ENCODE measurements at regions not wholly inside any gene's neighbourhood (a gene's known extent, or its start where the extent isn't known, plus 50 kb on each side); places are given as distances from the start of the nearest gene placed in this dataset.

DNA sequence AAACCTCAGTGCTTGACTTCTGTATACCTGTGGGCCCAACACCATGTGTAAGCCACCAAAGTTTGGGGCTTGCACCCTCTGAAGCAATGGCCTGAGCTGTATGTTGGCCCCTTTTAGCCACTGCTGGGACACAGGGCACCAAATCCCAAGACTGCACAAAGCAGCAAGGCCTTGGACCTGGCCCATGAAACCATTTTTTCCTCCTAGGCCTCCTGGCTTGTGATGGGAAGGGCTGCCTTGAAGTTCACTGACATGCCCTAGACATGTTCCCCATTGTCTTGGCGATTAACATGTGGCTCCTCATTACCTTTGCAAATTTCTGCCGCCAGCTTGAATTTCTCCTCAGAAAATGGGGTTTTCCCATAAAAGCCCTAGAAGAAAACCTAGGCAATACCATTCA, 345.5 kb downstream of the MLLT3 start:
- Histone ChIP-seq H3K27ac (ENCODE audit: low read depth, low read length) (no peak overlapping the region), H3K9me3 (ENCODE audit: insufficient read depth in 2 of 2, low read depth in 1 of 2, low read length in 1 of 2) (peaks cover 16 to 21% of the 10 kb centered on the region in 2 experiments), H3K79me1 (ENCODE audit: low read depth, low read length) (no peaks in the 10 kb centered on the region), H4K5ac (ENCODE audit: insufficient read length, low read depth, low read length) (no peak overlapping the region), H3K36me3 (ENCODE audit: control insufficient read depth in 2 of 4, insufficient read depth in 4 of 4, low read length in 3 of 4) (no peaks in the 10 kb centered on the region; a peak in 1 of 8 replicates), H3K27me3 (replicated peaks in 1 of 4; ENCODE audit: control insufficient read depth in 3 of 4, extremely low read depth in 1 of 4, insufficient read depth in 3 of 4, low read length in 3 of 4) (no peaks in the 10 kb centered on the region), H3K9ac (replicated peaks in 1 of 4; ENCODE audit: extremely low read depth in 1 of 4, low read depth in 3 of 4, low read length in 3 of 4) (no peak overlapping the region), H2BK120ac (replicated peaks; ENCODE audit: low read depth, low read length) (no peak overlapping the region), H3K14ac (ENCODE audit: insufficient read length) (no peak overlapping the region), H2BK5ac (ENCODE audit: low read depth, low read length) (no peak overlapping the region), H4K20me1 (replicated peaks in 1 of 2; ENCODE audit: control insufficient read depth in 1 of 2, insufficient read depth in 2 of 2, low read length in 2 of 2) (no peaks in the 10 kb centered on the region), H2AK5ac (ENCODE audit: low read depth, low read length) (no peak overlapping the region), H4K91ac (replicated peaks; ENCODE audit: insufficient read length, low read length) (no peak overlapping the region), H3K4me3 (ENCODE audit: extremely low read depth in 1 of 4, insufficient read depth in 2 of 4, low read depth in 3 of 4, low read length in 4 of 4) (no peak overlapping the region), H3K79me2 (ENCODE audit: control insufficient read depth in 1 of 2, insufficient read depth in 2 of 2, low read length in 2 of 2) (no peaks in the 10 kb centered on the region), H2BK20ac (ENCODE audit: low read length) (no peak overlapping the region), H3K23me2 (ENCODE audit: low read depth, low read length) (no peaks in the 10 kb centered on the region), H3K4me1 (replicated peaks in 1 of 4; ENCODE audit: control insufficient read depth in 3 of 4, insufficient read depth in 4 of 4, low read length in 3 of 4) (no peaks in the 10 kb centered on the region), H3K56ac (replicated peaks; ENCODE audit: insufficient read length, low read depth, low read length) (no peak overlapping the region), H3K18ac (ENCODE audit: extremely low read depth, low read length) (no peak overlapping the region), H3K23ac (ENCODE audit: insufficient read length) (no peak overlapping the region), H2AFZ (ENCODE audit: low read length) (no peak overlapping the region), H3K4me2 (ENCODE audit: insufficient read depth in 1 of 2, low read depth in 2 of 2, low read length in 2 of 2) (no peak overlapping the region), H2BK15ac (ENCODE audit: low read length) (no peak overlapping the region), H4K8ac (ENCODE audit: extremely low read depth, insufficient read depth, low read length) (no peak overlapping the region), H3K4ac (replicated peaks; ENCODE audit: insufficient read length, low read depth, low read length) (no peak overlapping the region), H2BK12ac (ENCODE audit: low read depth, low read length) (no peak overlapping the region)
- FAIRE-seq, result no peak
- CTCF ChIA-PET (ENCODE audit: partially characterized antibody), result no interaction called here
- DNase-seq (ENCODE audit: low read depth in 1 of 2, low spot score in 2 of 2), result no peak
- TF ChIP-seq GABPA (IDR thresholded peaks at IDR 0.05; ENCODE audit: borderline replicate concordance, insufficient read depth, low read length) (no peak), RXRA (IDR thresholded peaks at IDR 0.05; ENCODE audit: insufficient read depth, low read depth, low read length) (no peak), SP4 (IDR thresholded peaks at IDR 0.05; ENCODE audit: low read length) (no peak)
- 89% methylated on average over 2 of the region's 2 CpGs; no CpG with 5 or more reads in 1 of the 2 experiments for WGBS, 2 experiments (ENCODE audit: extremely low coverage in 1 of 2, insufficient coverage in 1 of 2, insufficient read length in 1 of 2, insufficient replicate concordance in 2 of 2, low coverage in 1 of 2, low lambda C conversion rate in 2 of 2, missing lambda C conversion rate in 1 of 2)
- POLR2A ChIA-PET (ENCODE audit: partially characterized antibody), result no interaction called here

Data from H1 (cell line).